GM12875 (cell line): ENCODE measurements at regions not wholly inside any gene's neighbourhood (a gene's known extent, or its start where the extent isn't known, plus 50 kb on each side); places are given as distances from the start of the nearest gene placed in this dataset.

Experiments
- H3K4me3 ChIP-seq: one replicate; pipeline ENCODE4 v1.5.1; 2011; ENCODE audit warnings: low read depth, low read length, control low read depth
- TF ChIP-seq, protein P1 (sequence below): IDR thresholded peaks from 2 replicates; pipeline ENCODE4 v1.5.1; 2011; ENCODE audit warnings: low read depth, mild to moderate bottlenecking, control low read depth, inconsistent platforms, low read length, moderate library complexity, borderline replicate concordance; ENCODE audit not compliant: insufficient read depth

DNA sequence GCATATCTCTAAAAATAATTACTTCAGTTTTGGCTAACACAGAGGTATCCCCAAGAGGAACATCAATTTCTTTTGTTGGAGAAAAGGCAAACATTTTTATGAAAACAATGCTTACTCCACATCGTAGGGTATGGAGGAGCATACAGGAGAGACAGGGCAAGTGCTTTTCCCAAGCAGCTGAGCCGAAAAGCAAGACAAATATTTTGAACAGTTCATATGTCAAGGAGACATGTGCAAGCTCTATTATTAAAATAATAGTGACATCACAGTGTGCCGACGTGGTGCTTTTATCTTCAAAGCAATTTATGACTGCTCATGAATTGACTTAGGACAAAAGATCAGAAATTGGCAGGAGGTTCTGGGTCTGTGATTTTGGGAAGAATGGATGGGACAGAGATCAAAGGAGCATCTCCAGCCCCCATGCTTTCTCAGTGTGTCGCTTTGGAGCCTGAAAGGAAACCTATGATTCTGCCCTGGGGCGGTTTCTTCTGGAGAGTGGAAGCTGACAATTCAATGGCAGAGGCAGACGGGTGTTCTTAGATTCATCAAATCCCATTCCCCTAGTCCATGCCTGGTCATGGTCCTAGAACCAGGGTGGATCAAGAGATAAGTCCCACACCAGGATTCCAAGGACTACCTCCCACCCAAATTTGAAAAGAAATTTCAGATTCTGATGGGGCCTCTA lies 97.1 kb downstream of the JCAD start:
- no peak overlapping the region for H3K4me3 ChIP-seq
- TF ChIP-seq, protein P1, sequence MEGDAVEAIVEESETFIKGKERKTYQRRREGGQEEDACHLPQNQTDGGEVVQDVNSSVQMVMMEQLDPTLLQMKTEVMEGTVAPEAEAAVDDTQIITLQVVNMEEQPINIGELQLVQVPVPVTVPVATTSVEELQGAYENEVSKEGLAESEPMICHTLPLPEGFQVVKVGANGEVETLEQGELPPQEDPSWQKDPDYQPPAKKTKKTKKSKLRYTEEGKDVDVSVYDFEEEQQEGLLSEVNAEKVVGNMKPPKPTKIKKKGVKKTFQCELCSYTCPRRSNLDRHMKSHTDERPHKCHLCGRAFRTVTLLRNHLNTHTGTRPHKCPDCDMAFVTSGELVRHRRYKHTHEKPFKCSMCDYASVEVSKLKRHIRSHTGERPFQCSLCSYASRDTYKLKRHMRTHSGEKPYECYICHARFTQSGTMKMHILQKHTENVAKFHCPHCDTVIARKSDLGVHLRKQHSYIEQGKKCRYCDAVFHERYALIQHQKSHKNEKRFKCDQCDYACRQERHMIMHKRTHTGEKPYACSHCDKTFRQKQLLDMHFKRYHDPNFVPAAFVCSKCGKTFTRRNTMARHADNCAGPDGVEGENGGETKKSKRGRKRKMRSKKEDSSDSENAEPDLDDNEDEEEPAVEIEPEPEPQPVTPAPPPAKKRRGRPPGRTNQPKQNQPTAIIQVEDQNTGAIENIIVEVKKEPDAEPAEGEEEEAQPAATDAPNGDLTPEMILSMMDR = no peak

DNA sequence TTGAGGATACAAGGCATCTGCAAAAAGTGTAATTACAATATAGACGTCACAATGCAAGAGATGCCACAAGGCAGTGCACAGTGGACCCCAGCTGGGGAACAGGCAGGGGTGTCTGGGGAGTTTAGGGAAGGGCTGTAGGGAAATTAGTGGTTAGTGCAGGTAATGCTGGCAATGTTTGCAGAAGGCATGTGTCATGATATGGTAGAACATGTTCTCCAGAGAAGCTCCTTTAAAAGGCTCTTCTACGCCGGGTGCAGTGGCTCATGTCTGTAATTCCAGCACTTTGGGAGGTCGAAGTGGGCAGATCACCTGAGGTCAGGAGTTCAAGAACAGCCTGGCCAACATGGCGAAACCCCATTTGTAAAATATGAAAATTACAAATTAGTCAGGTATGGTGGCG lies 98.0 kb downstream of the JCAD start:
- TF ChIP-seq, protein P1 = no peak

DNA sequence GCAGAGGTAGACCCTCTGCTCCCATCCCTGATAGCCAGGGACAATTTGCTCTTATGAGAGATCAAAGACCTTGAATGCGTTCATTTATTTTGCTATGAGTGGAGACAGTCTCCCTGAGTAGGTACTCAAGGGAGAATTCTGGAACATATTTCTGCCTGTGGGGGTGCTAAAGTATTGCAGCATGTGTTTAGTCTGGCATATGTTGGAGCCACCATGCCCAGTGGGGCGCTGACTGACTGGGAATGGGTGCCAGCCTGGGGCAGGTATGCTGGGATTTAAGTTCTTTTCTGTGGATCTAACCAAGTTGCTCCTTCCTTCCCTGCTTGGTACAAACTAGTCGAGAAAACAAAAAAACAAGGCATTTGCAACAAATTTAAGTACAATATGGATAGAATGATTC lies 99.1 kb downstream of the JCAD start:
- TF ChIP-seq, protein P1 = no peak
- H3K4me3 ChIP-seq = no peak overlapping the region

More for the DNA sequence above, 98.0 kb downstream of the JCAD start:
- H3K4me3 ChIP-seq = no peak overlapping the region

DNA sequence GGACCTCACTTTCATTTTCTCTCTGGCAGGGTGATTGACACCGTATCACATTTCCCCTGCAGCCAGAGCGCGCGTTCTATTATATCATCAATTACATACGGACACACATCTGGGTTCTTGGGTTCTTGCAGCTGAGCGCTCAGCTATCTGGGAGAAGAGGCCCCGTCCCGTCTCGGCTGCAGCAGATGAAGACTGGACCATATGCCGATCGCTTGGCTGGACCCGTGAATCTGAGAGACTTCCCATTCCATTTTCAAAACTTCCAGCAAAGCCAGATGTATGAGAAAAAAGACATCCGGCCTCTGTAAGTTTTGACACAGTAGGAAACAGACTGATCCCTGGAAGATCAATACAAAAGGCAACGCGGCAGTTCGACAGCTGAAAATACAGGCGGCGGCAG lies 99.8 kb downstream of the JCAD start:
- TF ChIP-seq, protein P1 = no peak
- H3K4me3 ChIP-seq = no peak overlapping the region

DNA sequence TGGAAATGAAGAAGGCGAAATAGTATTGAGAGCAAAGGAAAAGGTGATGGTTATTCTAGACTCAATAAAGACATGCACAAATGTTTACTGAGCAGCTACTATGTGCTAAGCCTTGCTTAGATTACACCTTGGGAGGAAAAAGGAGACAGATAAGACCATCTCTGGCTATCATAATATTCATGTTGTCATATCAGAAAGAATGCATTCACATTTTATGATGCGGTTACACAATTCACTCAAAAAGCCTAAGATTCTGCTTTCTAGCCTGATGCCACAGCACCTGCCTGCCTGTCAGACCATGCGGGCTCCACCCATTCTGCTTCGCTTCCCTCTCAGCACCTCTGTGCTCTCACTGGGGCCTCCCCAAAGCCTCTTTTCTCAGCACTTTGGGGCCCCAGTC lies 100.9 kb downstream of the JCAD start:
- TF ChIP-seq, protein P1 = no peak
- no peak overlapping the region for H3K4me3 ChIP-seq

DNA sequence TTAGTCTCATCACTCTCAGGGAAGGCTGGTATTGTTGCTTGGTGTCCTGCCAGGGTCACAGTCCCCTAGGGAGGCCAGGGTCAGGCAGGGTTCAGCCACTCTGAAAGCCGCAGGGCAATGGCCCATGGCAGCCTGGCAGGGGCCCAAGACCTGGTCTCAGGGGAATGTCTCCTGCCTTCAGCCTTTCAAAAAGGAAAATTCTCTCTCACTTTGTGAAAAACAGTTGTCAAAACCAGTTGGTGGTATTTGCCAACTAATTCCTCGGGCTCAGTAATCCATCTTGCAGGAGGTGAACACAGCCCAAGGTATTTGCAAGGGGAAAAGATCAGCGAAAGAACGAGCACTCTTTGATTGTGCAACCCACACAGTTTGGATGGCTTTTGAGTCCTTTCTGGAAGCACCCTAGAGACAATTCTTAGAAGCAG lies 101.5 kb downstream of the JCAD start:
- TF ChIP-seq, protein P1 = no peak
- no peak overlapping the region for H3K4me3 ChIP-seq

DNA sequence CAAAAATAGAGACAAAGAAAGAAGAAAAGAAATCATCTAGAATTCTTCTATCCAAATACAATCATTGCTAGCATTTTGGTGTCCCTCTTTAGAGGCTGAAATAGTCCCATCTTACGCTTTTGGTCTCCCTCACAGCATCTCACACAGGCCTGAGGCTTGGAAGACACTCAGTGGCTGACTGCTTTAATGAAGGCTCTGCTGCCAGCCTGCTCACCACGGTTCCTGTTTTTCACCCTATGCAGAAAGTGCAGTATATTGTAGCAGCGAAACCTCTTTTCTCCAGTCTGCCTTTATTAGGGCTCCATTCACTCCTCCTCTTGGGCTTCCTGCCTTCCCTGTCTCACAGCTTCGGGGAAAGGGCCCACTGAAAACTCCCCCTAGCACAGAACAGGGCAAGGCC lies 102.2 kb downstream of the JCAD start:
- no peak overlapping the region for H3K4me3 ChIP-seq
- TF ChIP-seq, protein P1 = no peak
